ENCODE measurements at regions not wholly inside any gene's neighbourhood (a gene's known extent, or its start where the extent isn't known, plus 50 kb on each side); places are given as distances from the start of the nearest gene placed in this dataset.

DNA sequence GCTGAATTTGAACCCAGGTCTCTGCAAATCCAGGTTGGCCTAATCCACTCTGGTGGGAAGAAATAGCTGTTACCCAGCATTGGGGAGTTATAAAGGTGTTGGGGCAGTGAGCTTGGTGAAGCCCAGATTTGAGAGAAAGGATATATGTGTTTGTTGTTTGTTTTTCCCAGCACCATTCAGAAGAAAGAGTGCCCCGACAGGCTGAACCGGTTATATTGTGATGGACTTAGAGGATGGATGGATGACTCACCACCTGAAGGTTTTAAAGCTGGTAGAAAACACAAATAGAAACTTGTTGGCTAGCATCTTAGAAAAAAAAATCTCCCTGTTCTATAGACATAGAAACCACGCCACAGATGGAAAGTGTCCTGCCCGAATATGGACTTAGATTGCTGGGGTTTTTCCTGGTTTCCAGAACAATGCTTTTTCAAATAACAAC lies 404.6 kb downstream of the MED13L start:
- Mint-ChIP-seq H3K4me3 (no peak overlapping the region), H3K4me1 (no peaks in the 10 kb centered on the region), H3K36me3 (ENCODE audit: low read depth) (no peaks in the 10 kb centered on the region), H3K27ac (no peak overlapping the region), H3K27me3 (peaks cover 27% of the 10 kb centered on the region), H3K9me3 (peaks cover 4% of the 10 kb centered on the region)
- TF ChIP-seq, protein P1, sequence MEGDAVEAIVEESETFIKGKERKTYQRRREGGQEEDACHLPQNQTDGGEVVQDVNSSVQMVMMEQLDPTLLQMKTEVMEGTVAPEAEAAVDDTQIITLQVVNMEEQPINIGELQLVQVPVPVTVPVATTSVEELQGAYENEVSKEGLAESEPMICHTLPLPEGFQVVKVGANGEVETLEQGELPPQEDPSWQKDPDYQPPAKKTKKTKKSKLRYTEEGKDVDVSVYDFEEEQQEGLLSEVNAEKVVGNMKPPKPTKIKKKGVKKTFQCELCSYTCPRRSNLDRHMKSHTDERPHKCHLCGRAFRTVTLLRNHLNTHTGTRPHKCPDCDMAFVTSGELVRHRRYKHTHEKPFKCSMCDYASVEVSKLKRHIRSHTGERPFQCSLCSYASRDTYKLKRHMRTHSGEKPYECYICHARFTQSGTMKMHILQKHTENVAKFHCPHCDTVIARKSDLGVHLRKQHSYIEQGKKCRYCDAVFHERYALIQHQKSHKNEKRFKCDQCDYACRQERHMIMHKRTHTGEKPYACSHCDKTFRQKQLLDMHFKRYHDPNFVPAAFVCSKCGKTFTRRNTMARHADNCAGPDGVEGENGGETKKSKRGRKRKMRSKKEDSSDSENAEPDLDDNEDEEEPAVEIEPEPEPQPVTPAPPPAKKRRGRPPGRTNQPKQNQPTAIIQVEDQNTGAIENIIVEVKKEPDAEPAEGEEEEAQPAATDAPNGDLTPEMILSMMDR (IDR thresholded peaks at IDR 0.05), result no peak
- DNase-seq (no peak), ATAC-seq (ENCODE audit: low read depth) (no peak)
- POLR2A ChIA-PET, result no interaction called here
- intact Hi-C loops (cut with micrococcal nuclease), result no loop called here
- CTCF ChIA-PET, result no interaction called here

DNA sequence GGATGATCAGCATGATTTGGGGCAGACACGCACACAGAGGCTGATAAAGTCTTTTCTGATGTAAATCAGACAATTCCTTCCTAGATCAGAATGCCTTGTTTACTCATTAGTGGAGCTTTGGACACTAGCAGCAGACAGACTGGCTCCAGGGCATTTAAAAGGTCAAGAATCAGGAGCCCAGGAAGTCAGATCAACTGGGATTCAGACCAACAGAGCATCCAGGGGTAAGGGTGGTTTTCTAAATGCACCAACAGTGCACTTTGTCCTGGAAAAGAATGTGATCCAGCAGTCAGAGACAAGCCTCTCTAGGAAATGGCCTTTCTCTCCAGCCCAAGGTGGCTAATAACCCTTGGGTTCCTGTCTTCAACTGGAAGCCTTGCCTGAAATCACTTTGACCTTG lies 405.3 kb downstream of the MED13L start:
- H3K27me3 Mint-ChIP-seq, result peaks cover 28% of the 10 kb centered on the region

DNA sequence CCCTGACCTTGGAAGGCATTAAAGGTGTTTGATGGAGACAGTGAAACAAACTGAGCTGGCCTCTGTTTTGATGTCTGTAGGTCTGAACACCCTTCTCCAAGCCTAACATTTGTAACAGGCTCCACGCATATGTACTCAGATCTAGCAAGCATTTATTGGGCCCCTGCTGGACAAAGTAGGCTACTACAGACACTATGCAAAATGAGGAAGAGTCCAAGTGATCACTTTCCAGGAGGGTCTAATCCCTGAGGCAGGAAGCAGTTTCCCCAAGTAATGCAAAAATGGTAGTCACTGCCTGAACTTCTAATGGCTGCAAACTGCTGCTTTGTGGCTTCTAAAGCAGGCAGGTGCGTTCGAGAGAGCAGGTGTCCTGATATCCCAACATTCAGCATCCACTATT lies 405.8 kb downstream of the MED13L start:
- Mint-ChIP-seq H3K27me3 (peaks cover 27% of the 10 kb centered on the region), H3K4me1 (no peaks in the 10 kb centered on the region), H3K9me3 (peaks cover 2% of the 10 kb centered on the region), H3K4me3 (no peak overlapping the region), H3K36me3 (ENCODE audit: low read depth) (no peaks in the 10 kb centered on the region), H3K27ac (no peak overlapping the region)
- ATAC-seq (ENCODE audit: low read depth), result no peak
- ChIA-PET CTCF (no interaction called here), POLR2A (no interaction called here)
- intact Hi-C loops (cut with micrococcal nuclease), result no loop called here
- TF ChIP-seq, protein P1 (IDR thresholded peaks at IDR 0.05), result no peak
- DNase-seq, result no peak

More for the DNA sequence above, 405.3 kb downstream of the MED13L start:
- Mint-ChIP-seq H3K36me3 (ENCODE audit: low read depth) (no peaks in the 10 kb centered on the region), H3K4me3 (no peak overlapping the region), H3K27ac (no peak overlapping the region), H3K4me1 (no peaks in the 10 kb centered on the region), H3K9me3 (peaks cover 4% of the 10 kb centered on the region)
- intact Hi-C loops (cut with micrococcal nuclease), result no loop called here
- DNase-seq (no peak), ATAC-seq (ENCODE audit: low read depth) (no peak)
- ChIA-PET POLR2A (no interaction called here), CTCF (no interaction called here)
- TF ChIP-seq, protein P1 (IDR thresholded peaks at IDR 0.05), result no peak

DNA sequence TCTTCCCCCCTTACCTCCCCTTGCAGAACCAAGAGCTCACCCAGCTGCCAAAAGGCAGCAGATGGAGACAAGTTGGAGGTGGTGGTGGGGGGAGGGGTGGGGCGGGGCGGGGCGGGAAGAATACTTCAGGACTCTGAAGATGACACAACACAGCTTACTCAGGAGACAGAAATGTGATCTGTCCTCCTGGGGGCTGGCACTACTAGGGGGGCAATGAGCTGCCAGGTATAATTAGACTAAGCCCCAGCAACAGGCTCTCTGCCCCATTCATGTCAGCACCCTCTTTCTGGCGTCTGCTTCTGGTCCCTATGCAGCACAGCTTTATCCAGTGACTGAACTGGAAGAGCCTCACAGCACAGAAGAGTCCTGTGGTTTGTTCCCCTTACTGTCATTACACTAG lies 407.0 kb downstream of the MED13L start:
- Mint-ChIP-seq H3K36me3 (ENCODE audit: low read depth) (no peaks in the 10 kb centered on the region), H3K4me1 (no peaks in the 10 kb centered on the region), H3K9me3 (no peaks in the 10 kb centered on the region), H3K27ac (no peak overlapping the region), H3K27me3 (peaks cover 27% of the 10 kb centered on the region), H3K4me3 (no peak overlapping the region)
- no peak for DNase-seq
- CTCF ChIA-PET, result no interaction called here
- intact Hi-C loops (cut with micrococcal nuclease), result no loop called here
- no peak for ATAC-seq (ENCODE audit: low read depth)
- TF ChIP-seq, protein P1 (IDR thresholded peaks at IDR 0.05), result no peak
- POLR2A ChIA-PET, result no interaction called here

DNA sequence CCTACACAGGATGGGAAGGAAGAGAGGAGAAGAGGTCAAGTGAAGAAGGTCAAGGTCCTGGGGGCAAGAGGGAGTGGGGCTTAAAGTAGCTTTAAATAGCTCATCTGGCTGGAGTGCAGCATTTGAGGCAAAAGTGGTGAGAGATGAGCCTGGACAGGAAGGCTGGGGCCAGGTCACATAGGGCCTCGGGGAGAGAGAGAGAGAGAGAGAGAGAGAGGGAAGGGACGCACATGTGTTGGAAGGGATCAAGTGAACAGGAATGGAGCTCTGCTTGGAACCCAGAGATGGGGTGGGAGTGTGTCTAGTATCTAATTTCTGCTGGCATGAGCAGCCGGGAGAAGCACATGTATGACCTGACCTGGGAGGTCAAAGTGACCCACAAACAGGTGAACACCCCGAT lies 407.5 kb downstream of the MED13L start:
- TF ChIP-seq, protein P1 (IDR thresholded peaks at IDR 0.05), result no peak
- DNase-seq, result no peak
- no peak for ATAC-seq (ENCODE audit: low read depth)
- Mint-ChIP-seq H3K4me3 (no peak overlapping the region), H3K9me3 (no peaks in the 10 kb centered on the region), H3K36me3 (ENCODE audit: low read depth) (no peaks in the 10 kb centered on the region), H3K27me3 (peaks cover 30% of the 10 kb centered on the region), H3K27ac (no peak overlapping the region), H3K4me1 (no peaks in the 10 kb centered on the region)
- intact Hi-C loops (cut with micrococcal nuclease), result no loop called here
- CTCF ChIA-PET, result no interaction called here
- POLR2A ChIA-PET, result no interaction called here

All from activated B cell treated with CpG ODN at 0.5 μM for 24 hours (primary cell).